Endothelial cell of umbilical vein (primary cell): ENCODE measurements at regions not wholly inside any gene's neighbourhood (a gene's known extent, or its start where the extent isn't known, plus 50 kb on each side); places are given as distances from the start of the nearest gene placed in this dataset.

Source experiments
- BruUV-seq: library from RNA; stranded (reverse); fragments of 400-500 nt; replicated peaks from 2 replicates; lab custom pipeline; 2021; lab: Mats Ljungman, UMichigan
- CTCF ChIA-PET: fragments of 300-600, 350-600 bp; sonication (Branson Sonifier 250); formaldehyde crosslinking; loops from one replicate; lab custom pipeline; 2021; ENCODE audit warnings: antibody characterized with exemption, inconsistent platforms; lab: Charles Lee
- POLR2A ChIA-PET: fragments of 300-600, 350-600 bp; sonication (Branson Sonifier 250); formaldehyde crosslinking; loops from one replicate; lab custom pipeline; 2021; ENCODE audit warnings: antibody characterized with exemption, inconsistent platforms; lab: Charles Lee
- DNase-seq: peaks from one replicate; pipeline ENCODE4 v3.0.0-alpha.2; 2011; ENCODE audit warnings: low read depth, low spot score
- FAIRE-seq: peaks from 2 replicates; lab custom pipeline; 2011; peaks lifted over from hg19 to GRCh38; lab: Jason Lieb, UNC
- H2AFZ ChIP-seq: 2 replicates; pipeline ENCODE4 v1.6.0; 2012; ENCODE audit warnings: low read depth, low read length, control low read depth, inconsistent platforms
- H3K27ac ChIP-seq: 2 replicates; pipeline ENCODE4 v1.5.1; 2011; ENCODE audit warnings: low read depth, mild to moderate bottlenecking, control low read depth, low read length, moderate library complexity; ENCODE audit not compliant: insufficient read depth
- H3K27me3 ChIP-seq, 2 experiments: 2 replicates each; pipeline versions ENCODE4 v1.6.0 to v1.6.1; 2011; ENCODE audit warnings: low read length in 2 of 2, mixed read lengths in 1 of 2; ENCODE audit not compliant: control insufficient read depth in 2 of 2, insufficient read depth in 2 of 2
- H3K36me3 ChIP-seq, 2 experiments: 2 replicates in 1 of 2; 3 replicates in 1 of 2; pipeline ENCODE4 v1.5.1; 2011; ENCODE audit warnings: low read length in 2 of 2, mild to moderate bottlenecking in 1 of 2, moderate library complexity in 1 of 2; ENCODE audit not compliant: control insufficient read depth in 2 of 2, insufficient read depth in 2 of 2; ENCODE audit errors: extremely low read depth in 1 of 2
- H3K4me1 ChIP-seq: 3 replicates; pipeline ENCODE4 v1.5.1; 2011; ENCODE audit warnings: mild to moderate bottlenecking, low read length; ENCODE audit not compliant: control insufficient read depth, insufficient read depth; ENCODE audit errors: extremely low read depth
- H3K4me2 ChIP-seq: 2 replicates; pipeline ENCODE4 v1.6.1; 2011; ENCODE audit warnings: low read length, control low read depth, mixed read lengths; ENCODE audit not compliant: insufficient read depth
- H3K4me3 ChIP-seq, 3 experiments: fragments of 200-600 bp in 1 of 3; sonication (generic), shearing (Covaris generic) in 1 of 3; replicated peaks in 1 of 3; 2 replicates each; pipeline ENCODE4 v1.5.1; 2011 to 2016; ENCODE audit warnings: control low read depth in 3 of 3, low read length in 3 of 3, mild to moderate bottlenecking in 2 of 3, inconsistent platforms in 1 of 3, low read depth in 1 of 3, moderate library complexity in 1 of 3; ENCODE audit not compliant: insufficient read depth in 1 of 3
- H3K79me2 ChIP-seq: 2 replicates; pipeline ENCODE4 v1.6.0; 2012; ENCODE audit warnings: low read length, inconsistent platforms; ENCODE audit not compliant: control insufficient read depth, insufficient read depth
- H3K9ac ChIP-seq: replicated peaks from 2 replicates; pipeline ENCODE3; 2011; ENCODE audit warnings: low read length, control low read depth; ENCODE audit not compliant: insufficient read depth; ENCODE audit errors: extremely low read depth
- H3K9me1 ChIP-seq: replicated peaks from 3 replicates; pipeline ENCODE4 v1.6.0; 2011; ENCODE audit warnings: mild to moderate bottlenecking, low read length; ENCODE audit not compliant: control insufficient read depth, insufficient read depth; ENCODE audit errors: extremely low read depth
- H3K9me3 ChIP-seq: replicated peaks from 2 replicates; pipeline ENCODE4 v1.5.1; 2012; ENCODE audit warnings: low read length, inconsistent platforms; ENCODE audit not compliant: control insufficient read depth, insufficient read depth
- H4K20me1 ChIP-seq: replicated peaks from 2 replicates; pipeline ENCODE3; 2011; ENCODE audit warnings: mild to moderate bottlenecking, low read length; ENCODE audit not compliant: control insufficient read depth, insufficient read depth; ENCODE audit errors: extremely low read depth
- CTCF ChIP-seq, 2 donors: IDR thresholded peaks; 1 replicate in 1 of 2; 2 replicates in 1 of 2; pipeline ENCODE4 v1.5.1; 2011; ENCODE audit warnings: low read length in 2 of 2, mild to moderate bottlenecking in 2 of 2, moderate library complexity in 2 of 2, control low read depth in 1 of 2, inconsistent platforms in 1 of 2, low read depth in 1 of 2; ENCODE audit not compliant: insufficient read depth in 1 of 2; ENCODE audit errors: extremely low read depth in 1 of 2
- EZH2 ChIP-seq: IDR thresholded peaks from 2 replicates; pipeline ENCODE4 v1.6.1; 2012; ENCODE audit warnings: borderline replicate concordance, low read depth, mild to moderate bottlenecking, moderate library complexity, low read length, inconsistent platforms; ENCODE audit not compliant: severe bottlenecking
- FOS ChIP-seq: IDR thresholded peaks from 2 replicates; pipeline ENCODE4 v1.6.1; 2011; ENCODE audit warnings: mild to moderate bottlenecking, low read length, moderate library complexity, borderline replicate concordance; ENCODE audit not compliant: insufficient read depth
- GATA2 ChIP-seq: IDR thresholded peaks from 2 replicates; pipeline ENCODE4 v1.7.0; 2011; ENCODE audit warnings: low read depth, mild to moderate bottlenecking, moderate library complexity, mixed read lengths, low read length; ENCODE audit not compliant: insufficient read length, insufficient read depth
- JUN ChIP-seq: IDR thresholded peaks from 2 replicates; pipeline ENCODE4 v1.6.1; 2011; ENCODE audit warnings: borderline replicate concordance, low read depth; ENCODE audit not compliant: insufficient read length, insufficient read depth
- MAX ChIP-seq: IDR thresholded peaks from 2 replicates; pipeline ENCODE4 v1.6.1; 2011; ENCODE audit not compliant: insufficient read depth, insufficient read length
- MYC ChIP-seq: IDR thresholded peaks from one replicate; pipeline ENCODE4 v1.6.1; 2011; ENCODE audit warnings: mild to moderate bottlenecking, low read depth, low read length
- POLR2A ChIP-seq: IDR thresholded peaks from 2 replicates; pipeline ENCODE4 v1.6.1; 2012; ENCODE audit warnings: low read depth, mild to moderate bottlenecking, control low read depth, low read length
- POLR2AphosphoS5 ChIP-seq: IDR thresholded peaks from 2 replicates; pipeline ENCODE4 v1.6.1; 2012; ENCODE audit warnings: low read depth, mild to moderate bottlenecking, control low read depth, low read length, moderate library complexity; ENCODE audit not compliant: insufficient read depth
- dilution Hi-C: fragments of 300-500 bp; cut with MboI; formaldehyde crosslinking; loops from one replicate; pipeline ENCODE4 v1.15.0; 2019; ENCODE audit warnings: low sequenced_read_pairs; ENCODE audit not compliant: extremely low pct_ligation_motif_present
- intact Hi-C: fragments of 100-400 bp; cut with micrococcal nuclease; formaldehyde crosslinking; loops from one replicate; pipeline ENCODE4 v1.10.0; 2022

- DNase-seq = no peak
- Histone ChIP-seq H2AFZ (no peak overlapping the region), H3K9me1 (no peaks in the 10 kb centered on the region), H3K36me3 (no peaks in the 10 kb centered on the region), H4K20me1 (no peaks in the 10 kb centered on the region), H3K27ac (no peak overlapping the region), H3K9me3 (no peaks in the 10 kb centered on the region), H3K27me3 (no peaks in the 10 kb centered on the region), H3K4me1 (peaks cover 4% of the 10 kb centered on the region), H3K9ac (no peak overlapping the region), H3K79me2 (no peaks in the 10 kb centered on the region), H3K4me3 (no peak overlapping the region), H3K4me2 (no peak overlapping the region)
- FAIRE-seq = no peak
- ChIA-PET CTCF (no interaction called here), POLR2A (no interaction called here)
- dilution Hi-C loops (no loop called here), intact Hi-C loops (no loop called here)
- TF ChIP-seq CTCF (IDR thresholded peaks at IDR 0.05; ENCODE audit: extremely low read depth in 1 of 2, insufficient read depth in 1 of 2, low read depth in 1 of 2, low read length in 2 of 2) (no peak), GATA2 (no peak), EZH2 (no peak), MAX (no peak), POLR2A (no peak), JUN (no peak), POLR2AphosphoS5 (no peak)
- BruUV-seq = no TSS peak
Measured at GRCh38 chr1:199283794-199284193, 645.0 kb downstream of the PTPRC start.

- no TSS peak for BruUV-seq
- Histone ChIP-seq H3K27ac (no peak overlapping the region), H3K4me1 (peaks cover 17% of the 10 kb centered on the region), H3K9ac (no peak overlapping the region), H3K4me3 (no peak overlapping the region), H3K27me3 (no peaks in the 10 kb centered on the region), H3K9me3 (no peaks in the 10 kb centered on the region), H3K36me3 (no peaks in the 10 kb centered on the region), H3K4me2 (no peak overlapping the region), H4K20me1 (no peaks in the 10 kb centered on the region), H2AFZ (no peak overlapping the region), H3K9me1 (no peaks in the 10 kb centered on the region), H3K79me2 (no peaks in the 10 kb centered on the region)
- TF ChIP-seq MAX (no peak), FOS (no peak), POLR2A (no peak), CTCF (IDR thresholded peaks at IDR 0.05; ENCODE audit: extremely low read depth in 1 of 2, insufficient read depth in 1 of 2, low read depth in 1 of 2, low read length in 2 of 2) (no peak), POLR2AphosphoS5 (no peak), MYC (no peak), JUN (no peak), EZH2 (no peak), GATA2 (no peak)
- dilution Hi-C loops = no loop called here
- no peak for DNase-seq
- ChIA-PET POLR2A (no interaction called here), CTCF (no interaction called here)
- FAIRE-seq = no peak
- intact Hi-C loops = no loop called here
Measured at GRCh38 chr1:199287206-199287605, 648.4 kb downstream of the PTPRC start.
